SK-N-SH (cell line): ENCODE measurements at regions not wholly inside any gene's neighbourhood (a gene's known extent, or its start where the extent isn't known, plus 50 kb on each side); places are given as distances from the start of the nearest gene placed in this dataset.

Experiments used
- CTCF ChIA-PET: fragments of 300-600, 350-600 bp; formaldehyde crosslinking; extraction: SDS; loops from one replicate; lab custom pipeline; 2021; lab: Yijun Ruan, JAX
- POLR2A ChIA-PET: fragments of 350-600 bp; sonication (Branson Sonifier 250); formaldehyde crosslinking; extraction: SDS; loops from one replicate; lab custom pipeline; 2020; ENCODE audit warnings: antibody characterized with exemption, inconsistent platforms; lab: Yijun Ruan, JAX
- DNase-seq: peaks from one replicate; pipeline ENCODE4 v3.0.0; 2012
- H2AFZ ChIP-seq: fragments of 200-600 bp; sonication (generic); 2 replicates; pipeline ENCODE4 v1.8.1; 2016; ENCODE audit warnings: antibody characterized with exemption, mild to moderate bottlenecking, low read depth
- H3F3A ChIP-seq: fragments of 200-600 bp; sonication (generic); replicated peaks from 2 replicates; pipeline ENCODE3; 2016; ENCODE audit warnings: antibody characterized with exemption, mild to moderate bottlenecking; ENCODE audit not compliant: insufficient read depth
- H3K27ac ChIP-seq, 2 experiments: fragments of 200-500 bp in 1 of 2; fragments of 200-600 bp in 1 of 2; sonication (Bioruptor generic) in 1 of 2; sonication (generic), shearing (Covaris generic) in 1 of 2; 2 replicates each; pipeline versions ENCODE4 v1.5.1 to v1.6.1; 2014 to 2016; ENCODE audit warnings: low read depth in 2 of 2, inconsistent platforms in 1 of 2, low read length in 1 of 2, mild to moderate bottlenecking in 1 of 2, mixed read lengths in 1 of 2
- H3K27me3 ChIP-seq: fragments of 200-600 bp; sonication (generic), shearing (Covaris generic); 2 replicates; pipeline ENCODE4 v1.6.1; 2016; ENCODE audit warnings: mixed run types; ENCODE audit not compliant: insufficient read depth
- H3K36me3 ChIP-seq, 2 experiments: fragments of 200-500 bp in 1 of 2; fragments of 200-600 bp in 1 of 2; sonication (Bioruptor generic) in 1 of 2; sonication (generic) in 1 of 2; replicated peaks in 1 of 2; 2 replicates each; pipeline versions ENCODE3 to v1.5.1; 2014 to 2016; ENCODE audit warnings: low read length in 1 of 2, mild to moderate bottlenecking in 1 of 2; ENCODE audit not compliant: insufficient read depth in 2 of 2, control insufficient read depth in 1 of 2
- H3K4me1 ChIP-seq, 2 experiments: fragments of 200-500 bp in 1 of 2; fragments of 200-600 bp in 1 of 2; sonication (Bioruptor generic) in 1 of 2; sonication (generic), shearing (Covaris generic) in 1 of 2; 2 replicates each; pipeline versions ENCODE4 v1.5.1 to v1.6.1; 2014 to 2016; ENCODE audit warnings: low read depth in 1 of 2, low read length in 1 of 2, mixed run types in 1 of 2; ENCODE audit not compliant: insufficient read depth in 2 of 2, control insufficient read depth in 1 of 2
- H3K4me2 ChIP-seq: fragments of 200-600 bp; sonication (generic), shearing (Covaris generic); 2 replicates; pipeline ENCODE4 v1.6.1; 2017; ENCODE audit warnings: mixed run types
- H3K4me3 ChIP-seq, 2 experiments: fragments of 200-500 bp in 1 of 2; fragments of 200-600 bp in 1 of 2; sonication (Bioruptor generic) in 1 of 2; sonication (generic), shearing (Covaris generic) in 1 of 2; 2 replicates each; pipeline versions ENCODE4 v1.5.1 to v1.8.1; 2014 to 2016; ENCODE audit warnings: low read depth in 2 of 2, inconsistent platforms in 1 of 2, low read length in 1 of 2, mild to moderate bottlenecking in 1 of 2, mixed read lengths in 1 of 2, moderate library complexity in 1 of 2
- H3K79me2 ChIP-seq: fragments of 200-600 bp; sonication (generic); 2 replicates; pipeline ENCODE4 v1.8.1; 2017; ENCODE audit warnings: mild to moderate bottlenecking; ENCODE audit not compliant: insufficient read depth
- H3K9ac ChIP-seq: fragments of 200-600 bp; sonication (generic); 2 replicates; pipeline ENCODE4 v1.6.1; 2017; ENCODE audit warnings: mixed run types
- H3K9me2 ChIP-seq: fragments of 200-600 bp; sonication (generic); 2 replicates; pipeline ENCODE4 v1.6.1; 2017; ENCODE audit warnings: mixed run types
- H3K9me3 ChIP-seq: fragments of 200-600 bp; sonication (generic); 2 replicates; pipeline ENCODE4 v1.6.1; 2017; ENCODE audit warnings: mixed run types, mild to moderate bottlenecking, moderate library complexity
- H4K20me1 ChIP-seq: fragments of 200-600 bp; sonication (generic); 2 replicates; pipeline ENCODE4 v1.6.1; 2017; ENCODE audit warnings: mild to moderate bottlenecking, mixed run types; ENCODE audit not compliant: insufficient read depth
- CHD2 ChIP-seq: fragments of 150-350 bp; IDR thresholded peaks from 2 replicates; pipeline ENCODE4 v1.6.1; 2018; ENCODE audit warnings: low read length; ENCODE audit not compliant: partially characterized antibody
- EP300 ChIP-seq, 2 experiments: IDR thresholded peaks; 2 replicates each; pipeline versions ENCODE4 v1.4.0 to v1.6.1; 2012; ENCODE audit warnings: borderline replicate concordance in 1 of 2, low read depth in 1 of 2, low read length in 1 of 2
- EZH2phosphoT487 ChIP-seq: fragments of 200-600 bp; sonication (generic); IDR thresholded peaks from 2 replicates; pipeline ENCODE4 v1.6.1; 2017; ENCODE audit warnings: low read depth, mixed run types, mild to moderate bottlenecking, antibody characterized with exemption, moderate library complexity, borderline replicate concordance
- FOXJ3 ChIP-seq: sonication (generic); formaldehyde crosslinking; IDR thresholded peaks from 2 replicates; pipeline ENCODE4 v1.5.1; 2020; ENCODE audit warnings: mild to moderate bottlenecking, missing genetic modification reagents
- FOXM1 ChIP-seq: IDR thresholded peaks from 2 replicates; pipeline ENCODE4 v1.4.0; 2012; ENCODE audit warnings: low read depth, mild to moderate bottlenecking
- MEF2A ChIP-seq: IDR thresholded peaks from 2 replicates; pipeline ENCODE4 v1.4.0; 2012; ENCODE audit warnings: low read depth, borderline replicate concordance
- NFIC ChIP-seq: IDR thresholded peaks from 2 replicates; pipeline ENCODE4 v1.4.0; 2012; ENCODE audit warnings: borderline replicate concordance
- NRF1 ChIP-seq: IDR thresholded peaks from 2 replicates; pipeline ENCODE4 v1.6.1; 2012; ENCODE audit warnings: low read depth, mild to moderate bottlenecking, low read length
- POLR2AphosphoS5 ChIP-seq: IDR thresholded peaks from 2 replicates; pipeline ENCODE4 v1.6.1; 2012; ENCODE audit warnings: low read depth, low read length
- RAD21 ChIP-seq: IDR thresholded peaks from 2 replicates; pipeline ENCODE4 v1.6.1; 2012; ENCODE audit warnings: mild to moderate bottlenecking, low read length
- RXRA ChIP-seq: IDR thresholded peaks from 2 replicates; pipeline ENCODE4 v1.4.0; 2012; ENCODE audit warnings: low read depth, mild to moderate bottlenecking, borderline replicate concordance
- SMC3 ChIP-seq: IDR thresholded peaks from 2 replicates; pipeline ENCODE4 v1.6.1; 2012; ENCODE audit warnings: low read depth, low read length, improper control_type of control experiment
- TCF12 ChIP-seq: IDR thresholded peaks from 2 replicates; pipeline ENCODE4 v1.4.0; 2012
- TEAD4 ChIP-seq: IDR thresholded peaks from 2 replicates; pipeline ENCODE4 v1.4.0; 2012; ENCODE audit warnings: mild to moderate bottlenecking, borderline replicate concordance; ENCODE audit not compliant: insufficient read depth
- YY1 ChIP-seq: IDR thresholded peaks from 2 replicates; pipeline ENCODE4 v1.4.0; 2012; ENCODE audit warnings: low read depth, mild to moderate bottlenecking
- WGBS: methylation state at CpG from one replicate; pipeline ENCODE4 v1.1.6; 2017; ENCODE audit warnings: low lambda C conversion rate; 5-methylcytosine and 5-hydroxymethylcytosine counted together
- TF ChIP-seq, protein P1 (sequence below): fragments of 150-350 bp; IDR thresholded peaks from 2 replicates; pipeline ENCODE4 v1.6.1; 2016; ENCODE audit warnings: mild to moderate bottlenecking, low read depth, low read length
- TF ChIP-seq, protein P2 (sequence below): IDR thresholded peaks from 2 replicates; pipeline ENCODE4 v1.4.0; 2012; ENCODE audit warnings: low read depth, borderline replicate concordance
- TF ChIP-seq, protein P3 (sequence below): IDR thresholded peaks from 2 replicates; pipeline ENCODE4 v1.4.0; 2012; ENCODE audit warnings: low read depth
- TF ChIP-seq, protein P4 (sequence below): IDR thresholded peaks from 2 replicates; pipeline ENCODE4; 2012
- TF ChIP-seq, protein P5 (sequence below): fragments of 200-600 bp; sonication (generic); IDR thresholded peaks from 2 replicates; pipeline ENCODE4 v1.6.1; 2017; ENCODE audit warnings: antibody characterized with exemption, mild to moderate bottlenecking, moderate library complexity
- TF ChIP-seq, protein P6 (sequence below): fragments of 150-350 bp; IDR thresholded peaks from 2 replicates; pipeline ENCODE4 v1.6.1; 2017; ENCODE audit warnings: antibody characterized with exemption, low read length, low read depth, borderline replicate concordance

DNA sequence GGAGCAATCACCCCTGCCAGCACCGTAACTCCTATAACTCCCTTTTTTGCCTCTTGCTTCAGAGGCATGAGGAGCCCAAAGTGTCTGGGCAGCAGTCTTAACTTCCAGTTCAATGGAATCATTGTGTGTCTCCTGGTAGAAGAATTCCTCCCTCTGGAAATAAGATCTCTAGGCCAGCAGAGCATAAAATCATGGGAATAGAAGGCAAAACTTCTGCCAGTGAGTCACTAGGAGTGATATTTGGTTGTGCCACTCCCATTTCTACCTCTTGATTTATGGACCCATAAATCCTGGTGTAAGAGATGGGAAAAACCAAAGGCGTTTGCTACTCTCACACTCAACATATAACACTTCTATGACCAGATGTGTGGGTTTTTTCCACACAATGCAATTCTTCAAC is 104.9 kb upstream of the FAM180A start:
- Histone ChIP-seq H3K36me3 (no peaks in the 10 kb centered on the region), H3K9me3 (no peaks in the 10 kb centered on the region), H3K4me1 (no peaks in the 10 kb centered on the region), H3K9ac (no peak overlapping the region), H3K4me3 (no peak overlapping the region), H3F3A (no peaks in the 10 kb centered on the region)
- no peak for TF ChIP-seq EZH2phosphoT487
- TF ChIP-seq TEAD4, result no peak
- no peak for TF ChIP-seq CHD2
- TF ChIP-seq NRF1, result no peak
- TF ChIP-seq, protein P1, sequence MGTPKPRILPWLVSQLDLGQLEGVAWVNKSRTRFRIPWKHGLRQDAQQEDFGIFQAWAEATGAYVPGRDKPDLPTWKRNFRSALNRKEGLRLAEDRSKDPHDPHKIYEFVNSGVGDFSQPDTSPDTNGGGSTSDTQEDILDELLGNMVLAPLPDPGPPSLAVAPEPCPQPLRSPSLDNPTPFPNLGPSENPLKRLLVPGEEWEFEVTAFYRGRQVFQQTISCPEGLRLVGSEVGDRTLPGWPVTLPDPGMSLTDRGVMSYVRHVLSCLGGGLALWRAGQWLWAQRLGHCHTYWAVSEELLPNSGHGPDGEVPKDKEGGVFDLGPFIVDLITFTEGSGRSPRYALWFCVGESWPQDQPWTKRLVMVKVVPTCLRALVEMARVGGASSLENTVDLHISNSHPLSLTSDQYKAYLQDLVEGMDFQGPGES, result no peak
- no peak for TF ChIP-seq RXRA
- TF ChIP-seq, all 33 proteins: peak for 0
- no peak overlapping the region for H3K4me2 ChIP-seq
- POLR2A ChIA-PET, result no interaction called here
- no peak overlapping the region for H3K27ac ChIP-seq
- no peak overlapping the region for H2AFZ ChIP-seq
- no peaks in the 10 kb centered on the region for H3K79me2 ChIP-seq
- no peaks in the 10 kb centered on the region for H3K27me3 ChIP-seq
- H4K20me1 ChIP-seq, result no peaks in the 10 kb centered on the region
- H3K9me2 ChIP-seq, result no peaks in the 10 kb centered on the region
- CTCF ChIA-PET, result interaction anchor here (0.8 to 1.2 kb wide), 2 partner anchors 52 to 142 kb away, joined by 3 to 4 read pairs; no protein-coding TSS in a partner anchor
- WGBS, result 41% methylated on average over 2 of the region's 2 CpGs
- DNase-seq, result no peak

DNA sequence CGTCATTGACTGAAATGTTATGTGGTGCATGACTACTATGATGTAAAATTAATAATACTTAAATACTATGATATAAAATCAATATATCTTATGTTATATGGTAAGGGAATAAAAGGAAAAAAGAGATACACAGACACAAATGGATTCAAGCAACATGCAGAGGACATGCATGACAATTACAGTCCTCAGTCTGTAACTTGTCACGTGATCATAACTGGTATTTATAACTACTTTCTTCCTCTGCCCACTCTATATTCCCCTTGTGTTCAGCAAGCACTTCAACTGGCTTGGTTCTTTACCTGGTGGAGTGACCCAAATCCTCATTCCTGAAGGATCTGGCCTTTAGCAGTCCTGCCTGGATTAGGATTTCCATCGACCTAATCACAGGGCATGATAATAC is 104.4 kb upstream of the FAM180A start:
- Histone ChIP-seq H3K9me2 (no peaks in the 10 kb centered on the region), H3K36me3 (no peaks in the 10 kb centered on the region), H3K4me1 (no peaks in the 10 kb centered on the region), H3K79me2 (no peaks in the 10 kb centered on the region), H3K9me3 (no peaks in the 10 kb centered on the region), H3K4me2 (no peak overlapping the region), H3K27me3 (no peaks in the 10 kb centered on the region), H3K9ac (no peak overlapping the region), H2AFZ (no peak overlapping the region), H3K27ac (no peak overlapping the region), H3K4me3 (no peak overlapping the region), H4K20me1 (no peaks in the 10 kb centered on the region), H3F3A (no peaks in the 10 kb centered on the region)
- CTCF ChIA-PET, result no interaction called here
- TF ChIP-seq TCF12 (no peak), EZH2phosphoT487 (no peak), TEAD4 (no peak), MEF2A (no peak), NFIC (no peak), RXRA (no peak), FOXJ3 (CRISPR knock-in tag) (no peak), SMC3 (no peak), EP300 (IDR thresholded peaks at IDR 0.05; ENCODE audit: borderline replicate concordance in 1 of 2, low read depth in 1 of 2, low read length in 1 of 2) (no peak), YY1 (no peak), RAD21 (no peak), POLR2AphosphoS5 (no peak), FOXM1 (no peak)
- TF ChIP-seq, protein P2, sequence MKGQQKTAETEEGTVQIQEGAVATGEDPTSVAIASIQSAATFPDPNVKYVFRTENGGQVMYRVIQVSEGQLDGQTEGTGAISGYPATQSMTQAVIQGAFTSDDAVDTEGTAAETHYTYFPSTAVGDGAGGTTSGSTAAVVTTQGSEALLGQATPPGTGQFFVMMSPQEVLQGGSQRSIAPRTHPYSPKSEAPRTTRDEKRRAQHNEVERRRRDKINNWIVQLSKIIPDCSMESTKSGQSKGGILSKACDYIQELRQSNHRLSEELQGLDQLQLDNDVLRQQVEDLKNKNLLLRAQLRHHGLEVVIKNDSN, result no peak
- TF ChIP-seq, protein P3, sequence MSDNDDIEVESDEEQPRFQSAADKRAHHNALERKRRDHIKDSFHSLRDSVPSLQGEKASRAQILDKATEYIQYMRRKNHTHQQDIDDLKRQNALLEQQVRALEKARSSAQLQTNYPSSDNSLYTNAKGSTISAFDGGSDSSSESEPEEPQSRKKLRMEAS, result no peak
- TF ChIP-seq, protein P4, sequence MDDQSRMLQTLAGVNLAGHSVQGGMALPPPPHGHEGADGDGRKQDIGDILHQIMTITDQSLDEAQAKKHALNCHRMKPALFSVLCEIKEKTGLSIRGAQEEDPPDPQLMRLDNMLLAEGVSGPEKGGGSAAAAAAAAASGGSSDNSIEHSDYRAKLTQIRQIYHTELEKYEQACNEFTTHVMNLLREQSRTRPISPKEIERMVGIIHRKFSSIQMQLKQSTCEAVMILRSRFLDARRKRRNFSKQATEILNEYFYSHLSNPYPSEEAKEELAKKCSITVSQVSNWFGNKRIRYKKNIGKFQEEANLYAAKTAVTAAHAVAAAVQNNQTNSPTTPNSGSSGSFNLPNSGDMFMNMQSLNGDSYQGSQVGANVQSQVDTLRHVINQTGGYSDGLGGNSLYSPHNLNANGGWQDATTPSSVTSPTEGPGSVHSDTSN, result no peak
- TF ChIP-seq, protein P5, sequence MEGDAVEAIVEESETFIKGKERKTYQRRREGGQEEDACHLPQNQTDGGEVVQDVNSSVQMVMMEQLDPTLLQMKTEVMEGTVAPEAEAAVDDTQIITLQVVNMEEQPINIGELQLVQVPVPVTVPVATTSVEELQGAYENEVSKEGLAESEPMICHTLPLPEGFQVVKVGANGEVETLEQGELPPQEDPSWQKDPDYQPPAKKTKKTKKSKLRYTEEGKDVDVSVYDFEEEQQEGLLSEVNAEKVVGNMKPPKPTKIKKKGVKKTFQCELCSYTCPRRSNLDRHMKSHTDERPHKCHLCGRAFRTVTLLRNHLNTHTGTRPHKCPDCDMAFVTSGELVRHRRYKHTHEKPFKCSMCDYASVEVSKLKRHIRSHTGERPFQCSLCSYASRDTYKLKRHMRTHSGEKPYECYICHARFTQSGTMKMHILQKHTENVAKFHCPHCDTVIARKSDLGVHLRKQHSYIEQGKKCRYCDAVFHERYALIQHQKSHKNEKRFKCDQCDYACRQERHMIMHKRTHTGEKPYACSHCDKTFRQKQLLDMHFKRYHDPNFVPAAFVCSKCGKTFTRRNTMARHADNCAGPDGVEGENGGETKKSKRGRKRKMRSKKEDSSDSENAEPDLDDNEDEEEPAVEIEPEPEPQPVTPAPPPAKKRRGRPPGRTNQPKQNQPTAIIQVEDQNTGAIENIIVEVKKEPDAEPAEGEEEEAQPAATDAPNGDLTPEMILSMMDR, result no peak
- TF ChIP-seq, protein P6, sequence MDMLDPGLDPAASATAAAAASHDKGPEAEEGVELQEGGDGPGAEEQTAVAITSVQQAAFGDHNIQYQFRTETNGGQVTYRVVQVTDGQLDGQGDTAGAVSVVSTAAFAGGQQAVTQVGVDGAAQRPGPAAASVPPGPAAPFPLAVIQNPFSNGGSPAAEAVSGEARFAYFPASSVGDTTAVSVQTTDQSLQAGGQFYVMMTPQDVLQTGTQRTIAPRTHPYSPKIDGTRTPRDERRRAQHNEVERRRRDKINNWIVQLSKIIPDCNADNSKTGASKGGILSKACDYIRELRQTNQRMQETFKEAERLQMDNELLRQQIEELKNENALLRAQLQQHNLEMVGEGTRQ, result no peak
- no peak for DNase-seq
- POLR2A ChIA-PET, result no interaction called here
- WGBS, result 23% methylated on average over 3 of the region's 3 CpGs
